ENCODE measurements at regions not wholly inside any gene's neighbourhood (a gene's known extent, or its start where the extent isn't known, plus 50 kb on each side); places are given as distances from the start of the nearest gene placed in this dataset.
"Not testable (repeated sequence)": the region's sequence is repeated elsewhere in the genome, so short reads cannot be mapped to it uniquely, and the experiment has no call there.

- no peak for DNase-seq (ENCODE audit: low spot score)
Measured at GRCh38 chr13:44848920-44849676, 140.2 kb downstream of the NUFIP1 start.

GRCh38 chr13:44845281-44846058 is 143.8 kb downstream of the NUFIP1 start:
- not testable (repeated sequence) for DNase-seq (ENCODE audit: low spot score)

- no peak for DNase-seq (ENCODE audit: low spot score)
Measured at GRCh38 chr13:44844786-44845185, 144.5 kb downstream of the NUFIP1 start.

GRCh38 chr13:44843403-44843802 is 145.9 kb downstream of the NUFIP1 start:
- no peak for DNase-seq (ENCODE audit: low spot score)

GRCh38 chr13:44842158-44842557 is 147.1 kb downstream of the NUFIP1 start:
- DNase-seq (ENCODE audit: low spot score) = no peak

- DNase-seq (ENCODE audit: low spot score) = no peak
Measured at GRCh38 chr13:44840131-44840530, 149.1 kb downstream of the NUFIP1 start.

GRCh38 chr13:44837250-44837649 is 152.0 kb downstream of the NUFIP1 start:
- DNase-seq (ENCODE audit: low spot score) = no peak

GRCh38 chr13:44834404-44834803 is 154.9 kb downstream of the NUFIP1 start:
- no peak for DNase-seq (ENCODE audit: low spot score)

GRCh38 chr13:44833626-44834025 is 155.6 kb downstream of the NUFIP1 start:
- DNase-seq (ENCODE audit: low spot score) = no peak

GRCh38 chr13:44833139-44833538 is 156.1 kb downstream of the NUFIP1 start:
- no peak for DNase-seq (ENCODE audit: low spot score)

GRCh38 chr13:44826591-44827350 is 162.5 kb downstream of the NUFIP1 start:
- no peak for DNase-seq (ENCODE audit: low spot score)

- DNase-seq (ENCODE audit: low spot score) = no peak
Measured at GRCh38 chr13:44825953-44826352, 163.3 kb downstream of the NUFIP1 start.

GRCh38 chr13:44823555-44823954 is 165.7 kb downstream of the NUFIP1 start:
- not testable (repeated sequence) for DNase-seq (ENCODE audit: low spot score)

GRCh38 chr13:44822291-44822690 is 167.0 kb downstream of the NUFIP1 start:
- no peak for DNase-seq (ENCODE audit: low spot score)

GRCh38 chr13:44819772-44820171 is 169.5 kb downstream of the NUFIP1 start:
- no peak for DNase-seq (ENCODE audit: low spot score)

GRCh38 chr13:44819245-44819644 is 170.0 kb downstream of the NUFIP1 start:
- DNase-seq (ENCODE audit: low spot score) = no peak

- DNase-seq (ENCODE audit: low spot score) = peak; percentile 41
Measured at GRCh38 chr13:44818428-44818827, 170.8 kb downstream of the NUFIP1 start.

- DNase-seq (ENCODE audit: low spot score) = no peak
Measured at GRCh38 chr13:44818016-44818415, 171.3 kb downstream of the NUFIP1 start.

- DNase-seq (ENCODE audit: low spot score) = no peak
Measured at GRCh38 chr13:44817131-44817671, 172.1 kb downstream of the NUFIP1 start.

- no peak for DNase-seq (ENCODE audit: low spot score)
Measured at GRCh38 chr13:44816701-44817100, 172.6 kb downstream of the NUFIP1 start.

GRCh38 chr13:44815623-44816022 is 173.6 kb downstream of the NUFIP1 start:
- DNase-seq (ENCODE audit: low spot score) = no peak

- no peak for DNase-seq (ENCODE audit: low spot score)
Measured at GRCh38 chr13:44814836-44815235, 174.4 kb downstream of the NUFIP1 start.

Data from D341Med (cell line).